ENCODE measurements at regions not wholly inside any gene's neighbourhood (a gene's known extent, or its start where the extent isn't known, plus 50 kb on each side); places are given as distances from the start of the nearest gene placed in this dataset.
A peak's percentile ranks its signal among the peaks of the same experiment; 100 is the strongest.
"Not testable (repeated sequence)": the region's sequence is repeated elsewhere in the genome, so short reads cannot be mapped to it uniquely, and the experiment has no call there.

DNA sequence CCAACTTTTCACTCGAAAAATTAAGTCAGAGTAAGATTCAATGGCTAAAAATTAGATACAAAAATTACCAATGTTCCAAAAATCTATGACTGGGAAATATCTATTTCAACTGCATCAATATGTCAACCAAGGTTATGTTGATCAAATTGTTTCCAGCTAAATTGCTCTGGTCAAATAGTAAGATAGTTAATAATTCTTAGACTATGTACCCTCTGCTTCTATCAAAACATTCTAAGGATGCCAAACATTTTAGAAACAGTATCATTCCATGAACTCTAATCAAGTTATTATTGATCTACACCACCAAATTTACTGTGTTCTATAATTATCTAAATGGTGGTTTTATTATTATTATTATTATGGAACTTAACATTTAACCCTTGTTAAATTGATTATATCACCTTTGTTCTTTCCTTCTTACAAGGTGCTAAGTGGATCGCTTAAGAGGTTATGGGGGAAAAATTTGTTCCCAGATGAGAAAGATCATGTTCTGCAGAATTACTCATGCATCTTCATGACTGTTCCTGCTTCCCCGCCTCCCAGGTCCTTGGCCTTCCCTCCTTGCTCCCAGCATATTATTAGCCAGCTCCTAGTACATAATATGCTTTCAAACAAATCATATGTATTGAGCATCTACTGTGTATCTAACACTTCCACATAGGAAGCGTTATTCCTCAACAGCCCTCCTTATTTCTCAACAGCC is 240.5 kb upstream of the KRR1 start:
- Histone ChIP-seq H3K36me3 (ENCODE audit: control insufficient read depth, insufficient read depth, low read length) (no peaks in the 10 kb centered on the region), H3K4me2 (ENCODE audit: extremely low read depth, insufficient read depth, low read length) (no peak overlapping the region), H3K4me3 (replicated peaks in 1 of 4; ENCODE audit: control extremely low read depth in 1 of 4, insufficient read depth in 1 of 4, low read depth in 3 of 4, low read length in 4 of 4) (no peak overlapping the region), H2AFZ (ENCODE audit: low read length) (no peak overlapping the region), H4K20me1 (ENCODE audit: control insufficient read depth, extremely low read depth, insufficient read depth, low read length) (no peaks in the 10 kb centered on the region), H3K27me3 (ENCODE audit: control insufficient read depth, insufficient read depth, low read length) (no peaks in the 10 kb centered on the region), H3K79me2 (ENCODE audit: control insufficient read depth, insufficient read depth, low read length) (no peaks in the 10 kb centered on the region), H3K4me1 (ENCODE audit: control insufficient read depth, extremely low read depth, insufficient read depth, low read length) (peaks cover 11% of the 10 kb centered on the region), H3K9me3 (ENCODE audit: control insufficient read depth, insufficient read depth, low read depth, low read length) (no peaks in the 10 kb centered on the region), H3K9ac (ENCODE audit: insufficient read depth, low read length) (no peak overlapping the region), H3K27ac (ENCODE audit: insufficient read depth, low read length) (peak overlapping the region; percentile 65)
- TF ChIP-seq EZH2 (IDR thresholded peaks at IDR 0.05; ENCODE audit: low read length, missing control alignments), result no peak
- peak; percentile 39 to 42 for DNase-seq (ENCODE audit: low read depth in 2 of 2)

DNA sequence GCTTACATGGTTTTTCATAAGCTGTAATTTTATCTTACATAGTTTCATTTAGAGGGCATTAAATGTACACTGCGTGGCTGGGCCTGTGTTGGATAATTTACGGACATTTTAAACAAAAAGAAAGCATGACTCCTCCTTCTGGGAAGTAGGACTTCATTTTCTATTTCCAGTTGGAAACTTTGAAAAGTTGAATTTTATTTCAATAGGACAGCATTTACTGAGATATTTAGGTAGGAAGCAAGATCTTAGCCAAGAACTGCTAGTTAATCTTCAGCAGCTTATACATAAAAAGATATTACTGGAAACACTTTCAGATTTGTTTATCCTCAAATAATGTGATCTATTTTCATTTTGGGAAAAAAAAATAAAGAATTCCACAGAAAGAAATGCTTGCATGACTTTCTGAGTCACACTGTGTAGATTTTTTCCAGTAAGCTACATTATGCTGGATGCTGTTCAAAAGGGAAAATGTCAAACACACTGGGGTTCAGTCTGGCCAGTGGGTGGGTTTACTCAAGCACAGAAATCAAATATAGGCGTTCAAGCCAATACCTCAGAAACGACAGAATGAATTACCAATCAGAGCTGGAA is 239.4 kb upstream of the KRR1 start:
- H3K9ac ChIP-seq (ENCODE audit: insufficient read depth, low read length), result no peak overlapping the region
- peaks cover 11% of the 10 kb centered on the region for H3K4me1 ChIP-seq (ENCODE audit: control insufficient read depth, extremely low read depth, insufficient read depth, low read length)
- no peaks in the 10 kb centered on the region for H3K27me3 ChIP-seq (ENCODE audit: control insufficient read depth, insufficient read depth, low read length)
- TF ChIP-seq, protein P1, sequence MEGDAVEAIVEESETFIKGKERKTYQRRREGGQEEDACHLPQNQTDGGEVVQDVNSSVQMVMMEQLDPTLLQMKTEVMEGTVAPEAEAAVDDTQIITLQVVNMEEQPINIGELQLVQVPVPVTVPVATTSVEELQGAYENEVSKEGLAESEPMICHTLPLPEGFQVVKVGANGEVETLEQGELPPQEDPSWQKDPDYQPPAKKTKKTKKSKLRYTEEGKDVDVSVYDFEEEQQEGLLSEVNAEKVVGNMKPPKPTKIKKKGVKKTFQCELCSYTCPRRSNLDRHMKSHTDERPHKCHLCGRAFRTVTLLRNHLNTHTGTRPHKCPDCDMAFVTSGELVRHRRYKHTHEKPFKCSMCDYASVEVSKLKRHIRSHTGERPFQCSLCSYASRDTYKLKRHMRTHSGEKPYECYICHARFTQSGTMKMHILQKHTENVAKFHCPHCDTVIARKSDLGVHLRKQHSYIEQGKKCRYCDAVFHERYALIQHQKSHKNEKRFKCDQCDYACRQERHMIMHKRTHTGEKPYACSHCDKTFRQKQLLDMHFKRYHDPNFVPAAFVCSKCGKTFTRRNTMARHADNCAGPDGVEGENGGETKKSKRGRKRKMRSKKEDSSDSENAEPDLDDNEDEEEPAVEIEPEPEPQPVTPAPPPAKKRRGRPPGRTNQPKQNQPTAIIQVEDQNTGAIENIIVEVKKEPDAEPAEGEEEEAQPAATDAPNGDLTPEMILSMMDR (conservative IDR thresholded peaks at IDR 0.05 in 1 of 2, IDR thresholded peaks at IDR 0.05 in 1 of 2; ENCODE audit: low read depth in 1 of 2, low read length in 2 of 2), result no peak
- TF ChIP-seq EZH2 (IDR thresholded peaks at IDR 0.05; ENCODE audit: low read length, missing control alignments), result no peak
- no peaks in the 10 kb centered on the region for H4K20me1 ChIP-seq (ENCODE audit: control insufficient read depth, extremely low read depth, insufficient read depth, low read length)
- H3K36me3 ChIP-seq (ENCODE audit: control insufficient read depth, insufficient read depth, low read length), result no peaks in the 10 kb centered on the region
- H3K27ac ChIP-seq (ENCODE audit: insufficient read depth, low read length), result peak overlapping the region; percentile 65
- no peaks in the 10 kb centered on the region for H3K9me3 ChIP-seq (ENCODE audit: control insufficient read depth, insufficient read depth, low read depth, low read length)
- H3K79me2 ChIP-seq (ENCODE audit: control insufficient read depth, insufficient read depth, low read length), result no peaks in the 10 kb centered on the region
- DNase-seq (ENCODE audit: low read depth in 2 of 2), result peak; percentile 91 to 98
- H2AFZ ChIP-seq (ENCODE audit: low read length), result no peak overlapping the region
- H3K4me3 ChIP-seq (replicated peaks in 1 of 4; ENCODE audit: control extremely low read depth in 1 of 4, insufficient read depth in 1 of 4, low read depth in 3 of 4, low read length in 4 of 4), result peak overlapping the region in 1 of 4 experiments; percentile 5
- peak overlapping the region; percentile 39 for H3K4me2 ChIP-seq (ENCODE audit: extremely low read depth, insufficient read depth, low read length)

DNA sequence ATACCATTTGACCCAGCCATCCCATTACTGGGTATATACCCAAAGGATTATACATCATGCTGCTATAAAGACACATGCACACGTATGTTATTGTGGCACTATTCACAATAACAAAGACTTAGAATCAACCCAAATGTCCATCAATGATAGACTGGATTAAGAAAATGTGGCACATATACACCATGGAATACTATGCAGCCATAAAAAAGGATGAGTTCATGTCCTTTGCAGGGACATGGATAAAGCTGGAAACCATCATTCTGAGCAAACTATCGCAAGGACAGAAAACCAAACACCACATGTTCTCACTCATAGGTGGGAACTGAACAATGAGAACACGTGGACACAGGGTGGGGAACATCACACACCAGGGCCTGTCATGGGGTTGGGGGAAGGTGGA is 237.6 kb upstream of the KRR1 start:
- H3K36me3 ChIP-seq (ENCODE audit: control insufficient read depth, insufficient read depth, low read length); H3K27me3 ChIP-seq (ENCODE audit: control insufficient read depth, insufficient read depth, low read length); H3K4me2 ChIP-seq (ENCODE audit: extremely low read depth, insufficient read depth, low read length); H3K4me1 ChIP-seq (ENCODE audit: control insufficient read depth, extremely low read depth, insufficient read depth, low read length); H3K27ac ChIP-seq (ENCODE audit: insufficient read depth, low read length); H3K9me3 ChIP-seq (ENCODE audit: control insufficient read depth, insufficient read depth, low read depth, low read length); H3K9ac ChIP-seq (ENCODE audit: insufficient read depth, low read length); H4K20me1 ChIP-seq (ENCODE audit: control insufficient read depth, extremely low read depth, insufficient read depth, low read length); H2AFZ ChIP-seq (ENCODE audit: low read length); H3K4me3 ChIP-seq (replicated peaks in 1 of 4; ENCODE audit: control extremely low read depth in 1 of 4, insufficient read depth in 1 of 4, low read depth in 3 of 4, low read length in 4 of 4); DNase-seq (ENCODE audit: low read depth in 2 of 2); H3K79me2 ChIP-seq (ENCODE audit: control insufficient read depth, insufficient read depth, low read length): not testable (repeated sequence)

DNA sequence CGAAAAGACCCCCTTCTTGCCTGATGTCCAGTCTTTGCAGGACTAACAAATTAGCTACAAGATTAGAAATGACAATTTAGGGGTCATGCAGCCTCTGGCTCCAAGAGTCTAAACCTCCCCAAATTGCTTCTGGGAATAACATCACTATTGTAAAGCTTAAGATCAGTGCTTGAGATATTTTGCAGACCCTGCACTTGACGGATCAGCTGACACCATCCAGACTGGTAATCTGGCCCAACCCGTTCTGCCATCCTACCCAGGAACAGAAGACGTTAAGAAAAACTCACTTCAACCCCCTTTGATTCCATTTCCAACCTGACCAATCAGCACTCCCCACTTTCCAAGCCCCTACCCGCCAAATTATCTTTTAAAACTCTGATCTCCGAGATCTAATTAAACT is 236.7 kb upstream of the KRR1 start:
- DNase-seq (ENCODE audit: low read depth in 2 of 2), result no peak
- no peak overlapping the region for H2AFZ ChIP-seq (ENCODE audit: low read length)
- H3K79me2 ChIP-seq (ENCODE audit: control insufficient read depth, insufficient read depth, low read length), result no peaks in the 10 kb centered on the region
- H3K27me3 ChIP-seq (ENCODE audit: control insufficient read depth, insufficient read depth, low read length), result no peaks in the 10 kb centered on the region
- no peaks in the 10 kb centered on the region for H3K9me3 ChIP-seq (ENCODE audit: control insufficient read depth, insufficient read depth, low read depth, low read length)
- H3K9ac ChIP-seq (ENCODE audit: insufficient read depth, low read length), result no peak overlapping the region
- H3K4me3 ChIP-seq (replicated peaks in 1 of 4; ENCODE audit: control extremely low read depth in 1 of 4, insufficient read depth in 1 of 4, low read depth in 3 of 4, low read length in 4 of 4), result no peak overlapping the region
- TF ChIP-seq, protein P1 (conservative IDR thresholded peaks at IDR 0.05 in 1 of 2, IDR thresholded peaks at IDR 0.05 in 1 of 2; ENCODE audit: low read depth in 1 of 2, low read length in 2 of 2), result no peak
- TF ChIP-seq EZH2 (IDR thresholded peaks at IDR 0.05; ENCODE audit: low read length, missing control alignments), result no peak
- no peaks in the 10 kb centered on the region for H4K20me1 ChIP-seq (ENCODE audit: control insufficient read depth, extremely low read depth, insufficient read depth, low read length)
- H3K4me1 ChIP-seq (ENCODE audit: control insufficient read depth, extremely low read depth, insufficient read depth, low read length), result peaks cover 8% of the 10 kb centered on the region
- peak overlapping the region; percentile 29 for H3K4me2 ChIP-seq (ENCODE audit: extremely low read depth, insufficient read depth, low read length)
- H3K27ac ChIP-seq (ENCODE audit: insufficient read depth, low read length), result peak overlapping the region; percentile 69
- H3K36me3 ChIP-seq (ENCODE audit: control insufficient read depth, insufficient read depth, low read length), result no peaks in the 10 kb centered on the region
